Gastroesophageal sphincter (tissue), 4 donors: ENCODE measurements at regions not wholly inside any gene's neighbourhood (a gene's known extent, or its start where the extent isn't known, plus 50 kb on each side); places are given as distances from the start of the nearest gene placed in this dataset.
A peak's percentile ranks its signal among the peaks of the same experiment; 100 is the strongest.
"Not testable (repeated sequence)": the region's sequence is repeated elsewhere in the genome, so short reads cannot be mapped to it uniquely, and the experiment has no call there.

Experiments used
- ATAC-seq: fragments of 150-250 bp; one replicate; pipeline ENCODE4 v1.9.1; 2016; ENCODE audit warnings: mild to moderate bottlenecking, moderate library complexity
- H3K27ac ChIP-seq, 4 donors: fragments of 200-600 bp; sonication (generic) in 3 of 4; 1 replicate in 3 of 4; 2 replicates in 1 of 4; pipeline ENCODE4 v1.5.1; 2016 to 2019
- H3K27me3 ChIP-seq: fragments of 200-600 bp; sonication (generic); one replicate; pipeline ENCODE4 v1.5.1; 2019
- H3K36me3 ChIP-seq, 2 donors: fragments of 200-600 bp; sonication (generic); one replicate each; pipeline ENCODE4 v1.5.1; 2019; ENCODE audit warnings: control low read depth in 1 of 2
- H3K4me1 ChIP-seq, 3 donors: fragments of 200-600 bp; sonication (generic); 1 replicate in 2 of 3; 2 replicates in 1 of 3; pipeline ENCODE4 v1.5.1; 2016 to 2019; ENCODE audit warnings: control low read depth in 2 of 3
- H3K4me3 ChIP-seq, 2 donors: fragments of 200-600 bp; sonication (generic); one replicate each; pipeline ENCODE4 v1.5.1; 2019; ENCODE audit warnings: mild to moderate bottlenecking in 1 of 2, moderate library complexity in 1 of 2
- H3K9me3 ChIP-seq, 3 donors: fragments of 200-600 bp; sonication (generic); one replicate each; pipeline ENCODE4 v1.5.1; 2017 to 2019; ENCODE audit warnings: control low read depth in 2 of 3
- CTCF ChIP-seq, 4 experiments: fragments of 200-600 bp in 2 of 4; fragments of 450-650 bp in 2 of 4; sonication (generic) in 1 of 4; IDR thresholded peaks; one replicate each; pipeline ENCODE4 v1.5.1; 2017 to 2019; ENCODE audit warnings: antibody characterized with exemption in 4 of 4, mild to moderate bottlenecking in 2 of 4, moderate library complexity in 2 of 4
- EP300 ChIP-seq: sonication (generic); formaldehyde crosslinking; IDR thresholded peaks from one replicate; pipeline ENCODE4 v1.6.1; 2017; ENCODE audit warnings: antibody characterized with exemption, mild to moderate bottlenecking
- POLR2A ChIP-seq, 2 donors: fragments of 450-650 bp; IDR thresholded peaks; one replicate each; pipeline ENCODE4 v1.6.1; 2017; ENCODE audit warnings: antibody characterized with exemption in 2 of 2, mild to moderate bottlenecking in 2 of 2, moderate library complexity in 1 of 2
- POLR2AphosphoS5 ChIP-seq: sonication (generic); formaldehyde crosslinking; IDR thresholded peaks from one replicate; pipeline ENCODE4 v1.6.1; 2017; ENCODE audit warnings: antibody characterized with exemption
- WGBS, 2 donors: methylation state at CpG; one replicate each; pipeline ENCODE4 v1.1.5; 2018; ENCODE audit warnings: low coverage in 1 of 2; 5-methylcytosine and 5-hydroxymethylcytosine counted together

GRCh38 chr18:10149768-10150556, 236.1 kb downstream of the VAPA start:
- WGBS, 2 donors = 90 to 95% methylated on average over 6 to 8 of the region's 9 CpGs
- Histone ChIP-seq H3K4me1 (peaks cover 0 to 11% (median 0%) of the 10 kb centered on the region in 3 donors), H3K9me3 (no peaks in the 10 kb centered on the region), H3K27ac (no peak overlapping the region), H3K27me3 (no peaks in the 10 kb centered on the region), H3K36me3 (no peaks in the 10 kb centered on the region), H3K4me3 (no peak overlapping the region)
- TF ChIP-seq CTCF (IDR thresholded peaks at IDR 0.05) (no peak), POLR2AphosphoS5 (no peak), EP300 (no peak), POLR2A (IDR thresholded peaks at IDR 0.05) (no peak)
- ATAC-seq = no peak

- 66 to 79% methylated on average over 7 to 16 of the region's 17 CpGs for WGBS, 2 donors
- H3K4me3 ChIP-seq, ATAC-seq, H3K27ac ChIP-seq, H3K27me3 ChIP-seq, H3K9me3 ChIP-seq, H3K36me3 ChIP-seq: not testable (repeated sequence)
- H3K4me1 ChIP-seq = peaks cover 0 to 11% (median 0%) of the 10 kb centered on the region in 3 donors
Observed at GRCh38 chr18:10150576-10150975, 236.8 kb downstream of the VAPA start.

- Histone ChIP-seq H3K27ac (no peak overlapping the region), H3K27me3 (no peaks in the 10 kb centered on the region), H3K4me3 (no peak overlapping the region), H3K36me3 (no peaks in the 10 kb centered on the region), H3K9me3 (no peaks in the 10 kb centered on the region), H3K4me1 (peaks cover 0 to 11% (median 0%) of the 10 kb centered on the region in 3 donors)
- 88 to 92% methylated on average over 4 to 7 of the region's 7 CpGs for WGBS, 2 donors
- TF ChIP-seq CTCF (IDR thresholded peaks at IDR 0.05) = no peak
- no peak for TF ChIP-seq EP300
- ATAC-seq = no peak
Observed at GRCh38 chr18:10152475-10152874, 238.7 kb downstream of the VAPA start.

GRCh38 chr18:10153924-10154752, 240.3 kb downstream of the VAPA start:
- Histone ChIP-seq H3K9me3 (no peaks in the 10 kb centered on the region), H3K27me3 (no peaks in the 10 kb centered on the region), H3K36me3 (no peaks in the 10 kb centered on the region), H3K27ac (peak overlapping the region in 2 of 4 donors; percentile 33 to 53), H3K4me1 (peaks cover 0 to 11% (median 0%) of the 10 kb centered on the region in 3 donors), H3K4me3 (no peak overlapping the region)
- ATAC-seq = peak; percentile 28
- 18 to 47% methylated on average over 2 of the region's 2 CpGs for WGBS, 2 donors
- TF ChIP-seq CTCF (IDR thresholded peaks at IDR 0.05) (no peak), EP300 (no peak), POLR2AphosphoS5 (no peak), POLR2A (IDR thresholded peaks at IDR 0.05) (no peak)

- 90 to 97% methylated on average over 2 to 3 of the region's 6 CpGs for WGBS, 2 donors
- H3K4me3 ChIP-seq = no peak overlapping the region
- TF ChIP-seq POLR2A (IDR thresholded peaks at IDR 0.05) = no peak
- TF ChIP-seq CTCF (IDR thresholded peaks at IDR 0.05) = no peak
- no peak for TF ChIP-seq EP300
- no peak for TF ChIP-seq POLR2AphosphoS5
Observed at GRCh38 chr18:10157706-10158105, 243.9 kb downstream of the VAPA start.

More at GRCh38 chr18:10157706-10158105, 243.9 kb downstream of the VAPA start:
- no peak for ATAC-seq
- H3K36me3 ChIP-seq = no peaks in the 10 kb centered on the region
- no peaks in the 10 kb centered on the region for H3K9me3 ChIP-seq
- H3K27ac ChIP-seq = no peak overlapping the region
- H3K4me1 ChIP-seq = peaks cover 0 to 11% (median 0%) of the 10 kb centered on the region in 3 donors
- H3K27me3 ChIP-seq = no peaks in the 10 kb centered on the region
